HepG2 (cell line): ENCODE measurements at regions not wholly inside any gene's neighbourhood (a gene's known extent, or its start where the extent isn't known, plus 50 kb on each side); places are given as distances from the start of the nearest gene placed in this dataset.

Source experiments
- ATAC-seq: fragments of 200-7000 bp; cut with Tn5 transposase; 3 replicates; pipeline ENCODE4 v1.9.1; 2020; ENCODE audit warnings: mild to moderate bottlenecking, moderate library complexity
- BruUV-seq: library from RNA; stranded (reverse); fragments of 400-500 nt; replicated peaks from 2 replicates; lab custom pipeline; 2021; lab: Mats Ljungman, UMichigan
- CTCF ChIA-PET: fragments of 300-600 bp; formaldehyde crosslinking; extraction: SDS; loops from one replicate; lab custom pipeline; 2021; ENCODE audit warnings: low total read pairs, inconsistent platforms, low intra/inter-chr PET ratio; lab: Yijun Ruan, JAX
- POLR2A ChIA-PET: fragments of 350-600 bp; sonication (Branson Sonifier 250); formaldehyde crosslinking; loops from one replicate; lab custom pipeline; 2020; ENCODE audit warnings: antibody characterized with exemption, inconsistent platforms; lab: Yijun Ruan, JAX
- DNase-seq: peaks from one replicate; pipeline ENCODE4 v3.0.0-alpha.2; 2015; ENCODE audit warnings: low spot score
- FAIRE-seq: peaks from 3 replicates; lab custom pipeline; 2011; peaks lifted over from hg19 to GRCh38; lab: Jason Lieb, UNC
- H2AFZ ChIP-seq: one replicate; pipeline ENCODE4 v1.6.1; 2011; ENCODE audit warnings: low read length, inconsistent platforms
- H3K27ac ChIP-seq: fragments of 300-600 bp; 3 replicates; pipeline ENCODE4 v1.8.0; 2011; ENCODE audit warnings: mixed run types, mild to moderate bottlenecking, mixed read lengths, low read length, inconsistent platforms; ENCODE audit not compliant: insufficient read depth; ENCODE audit errors: extremely low read length
- H3K27me3 ChIP-seq, 2 experiments: fragments of 200-600 bp in 1 of 2; 2 replicates in 1 of 2; 3 replicates in 1 of 2; pipeline versions ENCODE4 v1.6.0 to v1.8.0; 2011; ENCODE audit warnings: low read length in 2 of 2, mild to moderate bottlenecking in 2 of 2, moderate library complexity in 2 of 2, inconsistent platforms in 1 of 2; ENCODE audit not compliant: insufficient read depth in 2 of 2, control insufficient read depth in 1 of 2
- H3K36me3 ChIP-seq, 2 experiments: fragments of 200-600 bp in 1 of 2; replicated peaks in 1 of 2; 2 replicates in 1 of 2; 3 replicates in 1 of 2; pipeline versions ENCODE4 v1.5.1 to v1.8.0; 2011; ENCODE audit warnings: low read length in 2 of 2, inconsistent platforms in 1 of 2; ENCODE audit not compliant: insufficient read depth in 2 of 2, control insufficient read depth in 1 of 2
- H3K4me1 ChIP-seq: 2 replicates; pipeline ENCODE4 v1.5.1; 2012; ENCODE audit warnings: low read length, inconsistent platforms; ENCODE audit not compliant: insufficient read depth
- H3K4me2 ChIP-seq: 2 replicates; pipeline ENCODE4 v1.6.0; 2011; ENCODE audit warnings: low read depth, low read length, inconsistent platforms
- H3K4me3 ChIP-seq, 3 experiments: fragments of 200-600 bp in 1 of 3; sonication (generic), shearing (Covaris generic) in 1 of 3; replicated peaks in 1 of 3; 2 replicates each; pipeline ENCODE4 v1.5.1; 2011 to 2016; ENCODE audit warnings: low read length in 3 of 3, inconsistent platforms in 2 of 3, low read depth in 2 of 3, mild to moderate bottlenecking in 2 of 3, control low read depth in 1 of 3, mixed read lengths in 1 of 3; ENCODE audit not compliant: insufficient read depth in 1 of 3
- H3K79me2 ChIP-seq: one replicate; pipeline ENCODE4 v1.6.1; 2011; ENCODE audit warnings: low read length, inconsistent platforms; ENCODE audit not compliant: insufficient read depth
- H3K9ac ChIP-seq: 2 replicates; pipeline ENCODE4 v1.6.0; 2011; ENCODE audit warnings: mild to moderate bottlenecking, low read depth, low read length, inconsistent platforms; ENCODE audit not compliant: insufficient read depth
- H3K9me3 ChIP-seq: 2 replicates; pipeline ENCODE4 v1.5.1; 2012; ENCODE audit warnings: mild to moderate bottlenecking, low read length
- H4K20me1 ChIP-seq: 2 replicates; pipeline ENCODE4 v1.6.0; 2011; ENCODE audit warnings: inconsistent platforms, mild to moderate bottlenecking, low read length, moderate library complexity; ENCODE audit not compliant: insufficient read depth
- CENPT ChIP-seq: sonication (generic); formaldehyde crosslinking; IDR thresholded peaks from 2 replicates; pipeline ENCODE4 v1.8.0; 2022; ENCODE audit warnings: low read depth, mild to moderate bottlenecking, moderate library complexity, missing genetic modification reagents
- ISX ChIP-seq: sonication (generic); formaldehyde crosslinking; conservative IDR thresholded peaks from 2 replicates; pipeline ENCODE4 v1.5.0; 2020; ENCODE audit warnings: missing genetic modification reagents
- KDM6A ChIP-seq: IDR thresholded peaks from 2 replicates; pipeline ENCODE4 v1.6.1; 2016; ENCODE audit warnings: low read depth
- MTA3 ChIP-seq: sonication (generic); formaldehyde crosslinking; IDR thresholded peaks from 2 replicates; pipeline ENCODE4 v1.4.0; 2020; ENCODE audit warnings: missing genetic modification reagents
- WIZ ChIP-seq: sonication (generic); formaldehyde crosslinking; IDR thresholded peaks from 2 replicates; pipeline ENCODE4 v1.5.1; 2020; ENCODE audit warnings: mild to moderate bottlenecking, missing genetic modification reagents
- ZNF75D ChIP-seq: sonication (generic); formaldehyde crosslinking; IDR thresholded peaks from 2 replicates; pipeline ENCODE4 v1.8.1; 2023; ENCODE audit warnings: missing genetic modification reagents, mild to moderate bottlenecking, borderline replicate concordance
- WGBS: methylation state at CpG from one replicate; pipeline ENCODE4 v1.1.6; 2017; ENCODE audit warnings: low lambda C conversion rate; 5-methylcytosine and 5-hydroxymethylcytosine counted together
- in situ Hi-C: cut with HindIII; loops from 2 replicates; pipeline ENCODE4 v1.10.0; 2017; ENCODE audit warnings: low pct_unique_long_range_greater_than_20kb; ENCODE audit not compliant: extremely low pct_ligation_motif_present
- intact Hi-C: fragments of 100-400 bp; cut with micrococcal nuclease; formaldehyde crosslinking; loops from one replicate; pipeline ENCODE4 v1.10.0; 2022; ENCODE audit not compliant: unreplicated experiment
- TF ChIP-seq, protein P1 (sequence below): IDR thresholded peaks from 2 replicates; pipeline ENCODE4 v1.6.1; 2012; ENCODE audit warnings: low read length, improper control_type of control experiment
- TF ChIP-seq, protein P2 (sequence below), 2 experiments: IDR thresholded peaks; 2 replicates each; pipeline ENCODE4 v1.6.1; 2011 to 2012; ENCODE audit warnings: low read length in 2 of 2, borderline replicate concordance in 1 of 2, low read depth in 1 of 2, mild to moderate bottlenecking in 1 of 2, moderate library complexity in 1 of 2

DNA sequence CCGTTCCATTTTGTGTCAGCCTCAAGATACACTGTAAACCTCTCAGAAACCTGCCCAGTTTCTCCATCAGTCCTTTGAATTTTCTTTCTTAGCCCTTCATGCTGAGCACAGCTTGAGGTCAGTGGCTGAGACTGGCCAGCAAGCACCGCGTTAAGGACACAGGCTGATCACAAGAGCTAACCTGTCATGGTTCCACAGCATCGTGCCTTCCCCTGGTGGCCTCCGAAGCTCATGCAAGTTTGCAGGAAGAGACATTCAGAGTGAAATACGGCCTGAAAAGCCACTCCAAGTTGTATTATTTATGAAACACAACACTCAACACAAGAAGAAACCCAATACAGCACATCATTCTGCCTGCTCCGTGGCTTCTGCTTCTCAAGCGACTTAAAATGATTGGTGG lies 57.0 kb upstream of the PFKP start:
- ChIA-PET POLR2A (no interaction called here), CTCF (no interaction called here)
- DNase-seq (no peak), ATAC-seq (no peak; the same call in 2 of the 3 replicates), FAIRE-seq (no peak)
- no peaks in the 10 kb centered on the region; the same call in 1 of the 2 replicates for H4K20me1 ChIP-seq
- no peak overlapping the region for H2AFZ ChIP-seq
- H3K79me2 ChIP-seq = no peaks in the 10 kb centered on the region
- 45% methylated on average over 7 of the region's 8 CpGs for WGBS
- no peak overlapping the region for H3K4me3 ChIP-seq
- no peak overlapping the region for H3K9ac ChIP-seq
- H3K27ac ChIP-seq = no peak overlapping the region
- H3K4me1 ChIP-seq = peaks cover 7% of the 10 kb centered on the region; the same call in 1 of the 2 replicates
- in situ Hi-C loops (no loop called here), intact Hi-C loops (no loop called here)
- no peak overlapping the region for H3K4me2 ChIP-seq
- BruUV-seq = no TSS peak
- H3K9me3 ChIP-seq = no peaks in the 10 kb centered on the region
- peaks cover 2 to 22% of the 10 kb centered on the region in 2 experiments; a peak in 3 of 5 replicates for H3K27me3 ChIP-seq
- no peaks in the 10 kb centered on the region for H3K36me3 ChIP-seq
- TF ChIP-seq WIZ (CRISPR knock-in tag) (no peak), CENPT (no peak), ISX (no peak), KDM6A (CRISPR knock-in tag) (no peak), ZNF75D (CRISPR knock-in tag) (no peak), MTA3 (CRISPR knock-in tag) (no peak)
- TF ChIP-seq, protein P1, sequence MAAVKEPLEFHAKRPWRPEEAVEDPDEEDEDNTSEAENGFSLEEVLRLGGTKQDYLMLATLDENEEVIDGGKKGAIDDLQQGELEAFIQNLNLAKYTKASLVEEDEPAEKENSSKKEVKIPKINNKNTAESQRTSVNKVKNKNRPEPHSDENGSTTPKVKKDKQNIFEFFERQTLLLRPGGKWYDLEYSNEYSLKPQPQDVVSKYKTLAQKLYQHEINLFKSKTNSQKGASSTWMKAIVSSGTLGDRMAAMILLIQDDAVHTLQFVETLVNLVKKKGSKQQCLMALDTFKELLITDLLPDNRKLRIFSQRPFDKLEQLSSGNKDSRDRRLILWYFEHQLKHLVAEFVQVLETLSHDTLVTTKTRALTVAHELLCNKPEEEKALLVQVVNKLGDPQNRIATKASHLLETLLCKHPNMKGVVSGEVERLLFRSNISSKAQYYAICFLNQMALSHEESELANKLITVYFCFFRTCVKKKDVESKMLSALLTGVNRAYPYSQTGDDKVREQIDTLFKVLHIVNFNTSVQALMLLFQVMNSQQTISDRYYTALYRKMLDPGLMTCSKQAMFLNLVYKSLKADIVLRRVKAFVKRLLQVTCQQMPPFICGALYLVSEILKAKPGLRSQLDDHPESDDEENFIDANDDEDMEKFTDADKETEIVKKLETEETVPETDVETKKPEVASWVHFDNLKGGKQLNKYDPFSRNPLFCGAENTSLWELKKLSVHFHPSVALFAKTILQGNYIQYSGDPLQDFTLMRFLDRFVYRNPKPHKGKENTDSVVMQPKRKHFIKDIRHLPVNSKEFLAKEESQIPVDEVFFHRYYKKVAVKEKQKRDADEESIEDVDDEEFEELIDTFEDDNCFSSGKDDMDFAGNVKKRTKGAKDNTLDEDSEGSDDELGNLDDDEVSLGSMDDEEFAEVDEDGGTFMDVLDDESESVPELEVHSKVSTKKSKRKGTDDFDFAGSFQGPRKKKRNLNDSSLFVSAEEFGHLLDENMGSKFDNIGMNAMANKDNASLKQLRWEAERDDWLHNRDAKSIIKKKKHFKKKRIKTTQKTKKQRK = no peak
- TF ChIP-seq, protein P2, sequence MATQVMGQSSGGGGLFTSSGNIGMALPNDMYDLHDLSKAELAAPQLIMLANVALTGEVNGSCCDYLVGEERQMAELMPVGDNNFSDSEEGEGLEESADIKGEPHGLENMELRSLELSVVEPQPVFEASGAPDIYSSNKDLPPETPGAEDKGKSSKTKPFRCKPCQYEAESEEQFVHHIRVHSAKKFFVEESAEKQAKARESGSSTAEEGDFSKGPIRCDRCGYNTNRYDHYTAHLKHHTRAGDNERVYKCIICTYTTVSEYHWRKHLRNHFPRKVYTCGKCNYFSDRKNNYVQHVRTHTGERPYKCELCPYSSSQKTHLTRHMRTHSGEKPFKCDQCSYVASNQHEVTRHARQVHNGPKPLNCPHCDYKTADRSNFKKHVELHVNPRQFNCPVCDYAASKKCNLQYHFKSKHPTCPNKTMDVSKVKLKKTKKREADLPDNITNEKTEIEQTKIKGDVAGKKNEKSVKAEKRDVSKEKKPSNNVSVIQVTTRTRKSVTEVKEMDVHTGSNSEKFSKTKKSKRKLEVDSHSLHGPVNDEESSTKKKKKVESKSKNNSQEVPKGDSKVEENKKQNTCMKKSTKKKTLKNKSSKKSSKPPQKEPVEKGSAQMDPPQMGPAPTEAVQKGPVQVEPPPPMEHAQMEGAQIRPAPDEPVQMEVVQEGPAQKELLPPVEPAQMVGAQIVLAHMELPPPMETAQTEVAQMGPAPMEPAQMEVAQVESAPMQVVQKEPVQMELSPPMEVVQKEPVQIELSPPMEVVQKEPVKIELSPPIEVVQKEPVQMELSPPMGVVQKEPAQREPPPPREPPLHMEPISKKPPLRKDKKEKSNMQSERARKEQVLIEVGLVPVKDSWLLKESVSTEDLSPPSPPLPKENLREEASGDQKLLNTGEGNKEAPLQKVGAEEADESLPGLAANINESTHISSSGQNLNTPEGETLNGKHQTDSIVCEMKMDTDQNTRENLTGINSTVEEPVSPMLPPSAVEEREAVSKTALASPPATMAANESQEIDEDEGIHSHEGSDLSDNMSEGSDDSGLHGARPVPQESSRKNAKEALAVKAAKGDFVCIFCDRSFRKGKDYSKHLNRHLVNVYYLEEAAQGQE (IDR thresholded peaks at IDR 0.05; ENCODE audit: borderline replicate concordance in 1 of 2, low read depth in 1 of 2, low read length in 2 of 2) = no peak
